NB4 (cell line): ENCODE measurements at regions not wholly inside any gene's neighbourhood (a gene's known extent, or its start where the extent isn't known, plus 50 kb on each side); places are given as distances from the start of the nearest gene placed in this dataset.

Source experiments
- CTCF ChIP-seq: IDR thresholded peaks from one replicate; pipeline ENCODE4 v1.5.1; 2012; ENCODE audit warnings: low read depth, low read length
- MAX ChIP-seq: IDR thresholded peaks from 2 replicates; pipeline ENCODE4 v1.6.1; 2011; ENCODE audit warnings: low read depth, low read length

- TF ChIP-seq CTCF (no peak), MAX (no peak)
Observed at GRCh38 chr6:164911873-164912580, 397.4 kb downstream of the C6orf118 start.
